Suprapubic skin (tissue), 4 donors: ENCODE measurements at regions not wholly inside any gene's neighbourhood (a gene's known extent, or its start where the extent isn't known, plus 50 kb on each side); places are given as distances from the start of the nearest gene placed in this dataset.

Experiments
- DNase-seq, 2 donors: peaks; one replicate each; pipeline ENCODE4 v3.0.0-alpha.2; 2019; ENCODE audit warnings: low spot score in 2 of 2
- H3K27ac ChIP-seq: fragments of 200-600 bp; sonication (generic); one replicate; pipeline ENCODE4 v1.5.1; 2019
- H3K27me3 ChIP-seq: fragments of 200-600 bp; sonication (generic); one replicate; pipeline ENCODE4 v1.5.1; 2019
- H3K36me3 ChIP-seq: fragments of 200-600 bp; sonication (generic); one replicate; pipeline ENCODE4 v1.5.1; 2019
- H3K4me1 ChIP-seq: fragments of 200-600 bp; sonication (generic); one replicate; pipeline ENCODE4 v1.5.1; 2019
- H3K4me3 ChIP-seq: fragments of 200-600 bp; sonication (generic); one replicate; pipeline ENCODE4 v1.5.1; 2019; ENCODE audit warnings: mild to moderate bottlenecking
- H3K9me3 ChIP-seq: fragments of 200-600 bp; sonication (generic); one replicate; pipeline ENCODE4 v1.5.1; 2019
- CTCF ChIP-seq, 2 donors: fragments of 200-600 bp in 1 of 2; fragments of 450-650 bp in 1 of 2; sonication (generic) in 1 of 2; IDR thresholded peaks; one replicate each; pipeline ENCODE4 v1.5.1; 2016 to 2019; ENCODE audit warnings: antibody characterized with exemption in 2 of 2, mild to moderate bottlenecking in 1 of 2, moderate library complexity in 1 of 2
- EP300 ChIP-seq: sonication (generic); formaldehyde crosslinking; IDR thresholded peaks from one replicate; pipeline ENCODE4 v1.6.1; 2017; ENCODE audit warnings: antibody characterized with exemption
- POLR2A ChIP-seq, 2 donors: fragments of 450-650 bp; IDR thresholded peaks; one replicate each; pipeline ENCODE4 v1.6.1; 2017; ENCODE audit warnings: antibody characterized with exemption in 2 of 2, mild to moderate bottlenecking in 2 of 2, moderate library complexity in 2 of 2
- POLR2AphosphoS5 ChIP-seq, 3 donors: sonication (generic); formaldehyde crosslinking; IDR thresholded peaks; one replicate each; pipeline ENCODE4 v1.6.1; 2017; ENCODE audit warnings: antibody characterized with exemption in 3 of 3
- WGBS: methylation state at CpG from one replicate; pipeline ENCODE4 v1.1.5; 2018; 5-methylcytosine and 5-hydroxymethylcytosine counted together

- no peak for DNase-seq
- 53% methylated on average over 5 of the region's 5 CpGs for whole genome bisulfite sequencing
These were observed 80.0 kb upstream of the PCDH15 start for GRCh38 chr10:54880996-54881395.

GRCh38 chr10:54869022-54869421, 68.0 kb upstream of the PCDH15 start:
- Histone ChIP-seq H3K27me3 (no peaks in the 10 kb centered on the region), H3K36me3 (no peaks in the 10 kb centered on the region), H3K4me1 (no peaks in the 10 kb centered on the region), H3K9me3 (no peaks in the 10 kb centered on the region), H3K4me3 (no peak overlapping the region), H3K27ac (no peak overlapping the region)
- no peak for DNase-seq
- TF ChIP-seq POLR2A (IDR thresholded peaks at IDR 0.05) (no peak), CTCF (IDR thresholded peaks at IDR 0.05) (no peak), EP300 (no peak), POLR2AphosphoS5 (IDR thresholded peaks at IDR 0.05) (no peak)

More at GRCh38 chr10:54880996-54881395, 80.0 kb upstream of the PCDH15 start:
- no peak for TF ChIP-seq POLR2A (IDR thresholded peaks at IDR 0.05)
- TF ChIP-seq EP300 = no peak
- TF ChIP-seq POLR2AphosphoS5 (IDR thresholded peaks at IDR 0.05) = no peak
- TF ChIP-seq CTCF (IDR thresholded peaks at IDR 0.05) = no peak
- Histone ChIP-seq H3K27ac (no peak overlapping the region), H3K27me3 (no peaks in the 10 kb centered on the region), H3K36me3 (no peaks in the 10 kb centered on the region), H3K4me3 (no peak overlapping the region), H3K9me3 (no peaks in the 10 kb centered on the region), H3K4me1 (no peaks in the 10 kb centered on the region)

DNA sequence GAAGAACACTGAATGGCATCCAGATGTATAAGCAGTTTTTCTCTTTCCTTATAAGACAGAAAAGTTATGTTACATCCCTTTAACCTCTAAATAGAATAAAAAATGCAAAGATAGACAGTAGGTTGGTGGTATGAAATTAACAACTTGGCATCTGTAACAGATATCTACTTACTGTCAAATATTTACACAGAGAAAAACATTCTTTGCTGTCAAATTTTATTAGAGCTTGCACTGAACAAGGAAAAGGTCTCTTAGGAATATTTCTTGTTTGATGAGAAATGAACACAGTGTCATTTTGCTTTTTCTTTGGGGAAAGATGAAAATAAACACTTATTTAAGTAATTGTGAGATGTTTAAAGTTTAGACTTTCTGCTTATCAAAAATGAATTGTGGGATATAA, 65.6 kb upstream of the PCDH15 start:
- DNase-seq = no peak
- Histone ChIP-seq H3K4me3 (no peak overlapping the region), H3K36me3 (no peaks in the 10 kb centered on the region), H3K27me3 (no peaks in the 10 kb centered on the region), H3K4me1 (no peaks in the 10 kb centered on the region), H3K27ac (no peak overlapping the region), H3K9me3 (no peaks in the 10 kb centered on the region)
- TF ChIP-seq CTCF (IDR thresholded peaks at IDR 0.05) (no peak), EP300 (no peak)

- 94% methylated on average over 3 of the region's 3 CpGs for WGBS
These were observed 53.8 kb upstream of the PCDH15 start for GRCh38 chr10:54854843-54855242.

DNA sequence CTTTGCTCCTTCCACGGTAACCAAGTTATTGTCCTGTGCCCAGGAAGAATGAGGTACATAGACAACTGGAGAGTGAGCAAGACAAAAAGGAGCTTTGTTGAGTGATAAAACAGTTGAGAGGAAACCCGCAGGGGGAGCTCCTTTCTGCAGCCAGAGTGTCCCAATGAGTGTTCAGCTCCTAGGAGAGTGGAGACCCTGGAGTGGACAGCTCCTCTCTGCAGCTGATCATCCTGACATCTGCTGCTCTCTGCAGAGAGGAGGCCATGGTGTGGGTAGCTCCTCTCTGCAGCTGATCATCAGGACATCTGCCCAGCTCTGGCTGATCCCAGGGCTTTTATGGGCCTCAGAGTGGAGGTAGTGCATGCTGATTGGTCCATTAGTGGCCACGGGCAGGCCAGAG, 53.4 kb upstream of the PCDH15 start:
- H3K4me1 ChIP-seq = no peaks in the 10 kb centered on the region

More at GRCh38 chr10:54854843-54855242, 53.8 kb upstream of the PCDH15 start:
- no peak overlapping the region for H3K4me3 ChIP-seq
- no peaks in the 10 kb centered on the region for H3K36me3 ChIP-seq
- no peak overlapping the region for H3K27ac ChIP-seq
- no peaks in the 10 kb centered on the region for H3K27me3 ChIP-seq
- no peaks in the 10 kb centered on the region for H3K4me1 ChIP-seq
- no peak for TF ChIP-seq POLR2AphosphoS5 (IDR thresholded peaks at IDR 0.05)
- TF ChIP-seq EP300 = no peak
- TF ChIP-seq POLR2A (IDR thresholded peaks at IDR 0.05) = no peak
- no peak for TF ChIP-seq CTCF (IDR thresholded peaks at IDR 0.05)
- no peak for DNase-seq
- no peaks in the 10 kb centered on the region for H3K9me3 ChIP-seq

More for the DNA sequence above, 53.4 kb upstream of the PCDH15 start:
- Histone ChIP-seq H3K9me3 (no peaks in the 10 kb centered on the region), H3K4me3 (no peak overlapping the region), H3K27ac (no peak overlapping the region), H3K27me3 (no peaks in the 10 kb centered on the region), H3K36me3 (no peaks in the 10 kb centered on the region)
- WGBS = 95% methylated on average over 2 of the region's 3 CpGs
- TF ChIP-seq POLR2A (IDR thresholded peaks at IDR 0.05) (no peak), CTCF (IDR thresholded peaks at IDR 0.05) (no peak), EP300 (no peak)
- DNase-seq = no peak
